ENCODE measurements at regions not wholly inside any gene's neighbourhood (a gene's known extent, or its start where the extent isn't known, plus 50 kb on each side); places are given as distances from the start of the nearest gene placed in this dataset.
A peak's percentile ranks its signal among the peaks of the same experiment; 100 is the strongest.

- no peak for DNase-seq (ENCODE audit: low spot score)
Observed at GRCh38 chr2:18084376-18084775, 205.9 kb downstream of the KCNS3 start.

GRCh38 chr2:18083806-18084205 lies 205.3 kb downstream of the KCNS3 start:
- DNase-seq (ENCODE audit: low spot score), result no peak

- DNase-seq (ENCODE audit: low spot score), result no peak
Observed at GRCh38 chr2:18078216-18078615, 199.7 kb downstream of the KCNS3 start.

- DNase-seq (ENCODE audit: low spot score), result peak; percentile 70
Observed at GRCh38 chr2:18077704-18078103, 199.2 kb downstream of the KCNS3 start.

- DNase-seq (ENCODE audit: low spot score), result peak; percentile 57
Observed at GRCh38 chr2:18077231-18077630, 198.8 kb downstream of the KCNS3 start.

GRCh38 chr2:18074476-18074875 lies 196.0 kb downstream of the KCNS3 start:
- DNase-seq (ENCODE audit: low spot score), result no peak

- DNase-seq (ENCODE audit: low spot score), result no peak
Observed at GRCh38 chr2:18073601-18074000, 195.1 kb downstream of the KCNS3 start.

GRCh38 chr2:18067588-18068384 lies 189.3 kb downstream of the KCNS3 start:
- DNase-seq (ENCODE audit: low spot score), result no peak

GRCh38 chr2:18066894-18067293 lies 188.4 kb downstream of the KCNS3 start:
- DNase-seq (ENCODE audit: low spot score), result no peak

GRCh38 chr2:18066066-18066465 lies 187.6 kb downstream of the KCNS3 start:
- DNase-seq (ENCODE audit: low spot score), result no peak

GRCh38 chr2:18065249-18065648 lies 186.8 kb downstream of the KCNS3 start:
- no peak for DNase-seq (ENCODE audit: low spot score)

GRCh38 chr2:18063826-18064470 lies 185.5 kb downstream of the KCNS3 start:
- DNase-seq (ENCODE audit: low spot score), result peak; percentile 97

- no peak for DNase-seq (ENCODE audit: low spot score)
Observed at GRCh38 chr2:18062892-18063291, 184.4 kb downstream of the KCNS3 start.

GRCh38 chr2:18061717-18062116 lies 183.2 kb downstream of the KCNS3 start:
- DNase-seq (ENCODE audit: low spot score), result no peak

- DNase-seq (ENCODE audit: low spot score), result no peak
Observed at GRCh38 chr2:18057657-18058056, 179.2 kb downstream of the KCNS3 start.

GRCh38 chr2:18055290-18055689 lies 176.8 kb downstream of the KCNS3 start:
- no peak for DNase-seq (ENCODE audit: low spot score)

- DNase-seq (ENCODE audit: low spot score), result no peak
Observed at GRCh38 chr2:18050001-18050400, 171.5 kb downstream of the KCNS3 start.

GRCh38 chr2:18049325-18049724 lies 170.9 kb downstream of the KCNS3 start:
- no peak for DNase-seq (ENCODE audit: low spot score)

- DNase-seq (ENCODE audit: low spot score), result peak; percentile 81
Observed at GRCh38 chr2:18047896-18048657, 169.6 kb downstream of the KCNS3 start.

GRCh38 chr2:18047213-18047611 lies 168.7 kb downstream of the KCNS3 start:
- DNase-seq (ENCODE audit: low spot score), result no peak

- no peak for DNase-seq (ENCODE audit: low spot score)
Observed at GRCh38 chr2:18046558-18047212, 168.2 kb downstream of the KCNS3 start.

GRCh38 chr2:18046017-18046416 lies 167.6 kb downstream of the KCNS3 start:
- no peak for DNase-seq (ENCODE audit: low spot score)
